NCI-H446 treated with DMSO at 0.1 percent for 48 hours (cell line): ENCODE measurements at regions not wholly inside any gene's neighbourhood (a gene's known extent, or its start where the extent isn't known, plus 50 kb on each side); places are given as distances from the start of the nearest gene placed in this dataset.
A peak's percentile ranks its signal among the peaks of the same experiment; 100 is the strongest.

ENCODE experiments used
- DNase-seq: peaks from one replicate; lab custom pipeline; 2025; lab: John Stamatoyannopoulos, UW

- no peak for DNase-seq
Measured at GRCh38 chr18:29157057-29157780, 980.3 kb upstream of the CDH2 start.

DNA sequence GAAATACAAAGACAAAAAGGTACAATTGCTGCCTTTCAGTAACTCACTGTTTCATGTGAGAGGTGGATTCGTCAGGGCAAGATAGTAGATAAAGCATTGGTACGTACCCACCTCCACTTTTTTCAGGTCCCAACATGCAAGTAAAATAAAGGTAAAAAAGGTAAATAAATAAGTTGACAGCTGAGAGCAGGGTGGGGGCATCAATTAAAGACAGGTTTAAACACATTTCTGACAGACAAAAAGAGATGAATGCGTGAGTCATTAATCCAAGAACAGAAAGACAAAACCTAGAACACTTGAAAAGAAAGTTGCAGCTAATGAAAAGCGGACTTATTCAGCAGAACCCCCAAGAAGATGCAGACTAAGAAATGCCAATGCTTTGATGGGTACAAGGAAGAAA is 979.6 kb upstream of the CDH2 start:
- no peak for DNase-seq

DNA sequence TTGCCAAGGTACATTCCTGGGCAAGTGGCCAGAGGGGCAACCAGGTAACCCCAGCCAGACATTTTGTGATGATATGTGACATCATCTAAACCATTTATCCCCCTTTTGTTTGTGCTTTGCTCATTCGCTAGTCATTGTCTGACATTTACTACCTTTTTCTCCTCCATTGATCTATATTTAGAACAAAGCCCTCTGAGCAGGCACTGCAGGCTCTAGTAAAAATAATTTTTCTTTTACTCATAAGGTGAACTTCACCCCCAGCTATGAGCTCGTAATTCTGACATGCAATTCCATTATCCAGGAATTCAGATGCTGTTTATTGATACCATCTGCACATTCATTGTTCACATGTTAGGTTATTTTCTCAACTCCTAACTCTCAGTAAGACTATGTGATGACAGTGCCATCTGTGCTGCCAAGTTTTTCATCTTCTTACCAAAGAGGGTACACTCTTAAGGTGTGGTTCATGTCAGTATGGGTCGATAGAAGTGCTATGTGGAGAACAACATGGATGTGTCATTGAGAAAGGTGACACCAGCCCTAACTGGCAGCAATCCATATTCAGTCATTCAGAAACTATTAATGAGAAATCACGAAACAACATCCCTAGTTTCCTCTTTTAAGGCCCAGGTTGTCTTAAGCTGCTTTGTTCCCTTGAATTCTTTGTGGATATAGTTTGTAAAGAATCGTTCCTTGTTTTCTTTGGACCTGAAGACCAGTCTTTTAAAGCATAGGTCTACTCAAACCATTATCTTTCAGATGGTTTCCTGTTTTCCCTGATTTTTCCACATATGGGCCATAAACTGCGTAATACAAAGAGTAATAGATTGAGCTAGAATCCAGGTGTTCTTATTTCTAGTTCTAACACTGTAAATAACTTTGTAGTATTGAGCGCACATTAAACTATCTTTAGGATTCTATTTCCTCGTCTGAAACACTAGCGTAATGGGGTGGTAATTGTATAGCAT is 978.1 kb upstream of the CDH2 start:
- no peak for DNase-seq

GRCh38 chr18:29154196-29154757 is 977.3 kb upstream of the CDH2 start:
- no peak for DNase-seq

GRCh38 chr18:29153091-29153490 is 976.2 kb upstream of the CDH2 start:
- no peak for DNase-seq

DNA sequence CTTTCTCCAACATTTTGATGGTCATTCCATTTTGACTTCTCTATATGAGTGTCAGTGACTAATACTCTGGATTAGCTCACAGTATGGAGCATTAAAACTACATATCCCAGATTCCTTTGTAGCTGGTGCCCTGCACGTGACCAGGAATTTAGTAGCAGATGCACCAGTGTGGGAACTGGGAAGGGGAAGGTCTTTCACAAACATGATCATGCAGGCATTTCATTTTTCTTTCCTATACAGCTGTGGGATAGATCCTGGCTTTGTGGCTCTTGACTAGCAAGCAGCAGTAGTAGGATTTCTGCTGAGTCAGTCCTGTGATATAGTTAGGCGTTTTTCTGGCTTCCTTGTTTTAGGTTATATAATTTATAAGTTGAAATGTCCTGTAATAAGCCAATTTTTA is 971.0 kb upstream of the CDH2 start:
- DNase-seq, result peak; percentile 0

DNA sequence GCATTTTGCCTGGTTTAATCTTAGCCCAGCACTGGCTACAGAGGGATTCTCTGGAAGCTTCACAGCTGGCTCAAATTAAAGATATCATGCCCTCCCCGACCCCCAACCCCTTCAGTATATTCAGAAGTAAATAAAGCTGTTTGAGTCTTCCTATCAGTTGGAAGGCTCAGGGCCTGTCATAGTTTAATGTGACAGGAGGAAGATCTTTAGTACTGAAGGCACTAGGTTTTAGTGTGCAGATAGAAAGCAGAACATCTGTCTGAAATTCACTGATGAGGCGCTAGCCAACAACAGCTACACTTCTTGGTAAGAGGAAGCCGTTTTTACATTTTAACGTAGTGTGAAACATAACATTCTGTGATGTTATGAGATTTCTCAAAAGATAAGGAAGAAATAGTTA is 969.1 kb upstream of the CDH2 start:
- DNase-seq, result no peak

GRCh38 chr18:29140590-29140989 is 963.7 kb upstream of the CDH2 start:
- DNase-seq, result no peak

DNA sequence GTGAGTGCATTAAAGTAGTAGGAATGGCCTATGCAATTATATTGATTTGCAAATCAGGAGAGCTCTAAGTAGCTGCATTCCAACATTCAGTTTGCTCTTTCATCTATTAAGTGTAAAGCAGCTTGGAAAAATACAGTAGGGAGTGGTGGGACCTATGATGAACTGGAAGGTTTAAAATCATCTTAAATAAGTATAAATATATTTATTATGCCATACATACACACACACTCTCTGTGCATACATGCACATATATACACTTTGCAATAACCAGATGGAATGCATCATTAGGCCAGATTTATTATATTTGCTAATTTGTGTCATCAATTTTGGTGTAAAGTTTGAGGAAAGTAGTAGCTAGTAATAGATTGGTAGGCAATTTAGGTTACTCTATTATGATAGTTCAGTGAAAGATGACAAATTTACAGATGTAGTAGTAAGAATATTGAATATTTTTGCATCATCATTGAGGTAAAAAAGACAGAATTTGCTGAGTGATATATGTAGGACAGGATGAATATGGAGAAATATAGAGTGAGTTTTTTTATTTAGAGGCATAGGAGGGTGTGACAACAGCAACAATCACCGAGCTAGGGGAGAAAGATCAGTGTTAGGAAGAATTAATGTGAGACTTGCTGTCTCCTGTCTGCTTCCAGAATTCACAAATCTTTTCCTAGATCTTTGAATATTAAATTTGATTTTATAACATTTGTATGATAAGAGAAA is 961.0 kb upstream of the CDH2 start:
- DNase-seq, result no peak

GRCh38 chr18:29123706-29124530 is 947.0 kb upstream of the CDH2 start:
- no peak for DNase-seq

DNA sequence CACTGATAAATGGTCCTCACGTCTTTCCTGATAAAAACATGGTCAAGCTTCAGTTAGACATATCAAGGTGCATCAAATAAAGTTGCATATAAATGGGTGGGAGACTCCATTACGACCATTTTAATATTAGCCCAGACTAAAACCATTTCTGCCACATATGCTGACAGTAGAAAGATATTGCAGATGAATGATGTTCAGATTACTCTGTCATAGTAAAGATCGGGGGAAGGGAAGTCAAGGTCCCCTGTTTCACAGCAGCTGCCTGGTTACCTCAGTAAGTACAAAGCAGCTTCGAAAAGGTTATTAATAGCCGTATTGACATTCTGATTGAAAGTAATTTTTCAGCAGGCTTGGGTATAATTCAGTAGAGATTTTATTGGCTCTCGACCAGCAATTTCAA is 927.7 kb upstream of the CDH2 start:
- no peak for DNase-seq

GRCh38 chr18:29104227-29104626 is 927.3 kb upstream of the CDH2 start:
- no peak for DNase-seq

DNA sequence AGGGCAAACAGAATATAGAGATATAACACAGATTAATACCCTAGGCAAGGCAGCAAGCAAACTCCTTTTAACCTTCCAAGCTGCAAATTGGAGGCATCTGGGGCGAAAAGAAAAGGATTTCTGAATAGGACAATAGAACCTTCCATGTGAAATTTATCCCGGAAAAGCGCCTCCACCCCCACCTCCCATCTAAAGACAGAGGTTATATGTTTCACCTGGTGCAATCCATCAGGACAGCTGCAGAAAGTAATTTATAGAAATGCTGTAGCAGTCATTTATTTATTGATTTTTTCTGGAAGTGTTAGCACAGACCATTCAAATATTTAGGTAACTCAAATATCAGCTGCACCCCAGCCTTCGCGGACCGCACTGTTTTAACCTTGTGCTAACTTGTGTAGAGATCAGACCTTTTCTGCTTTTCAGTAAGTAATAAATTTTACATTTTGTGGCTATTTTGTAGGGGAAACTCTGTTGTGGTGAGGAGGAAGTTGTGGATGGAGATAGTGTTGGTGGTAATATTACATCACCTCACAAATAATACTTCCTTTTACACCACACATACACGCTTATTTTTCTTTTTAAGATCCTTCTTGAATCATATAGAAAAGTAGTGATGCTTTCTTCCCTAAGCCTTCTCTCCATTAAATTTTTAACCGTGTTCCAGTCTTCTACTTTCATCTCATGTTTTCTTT is 919.3 kb upstream of the CDH2 start:
- no peak for DNase-seq

DNA sequence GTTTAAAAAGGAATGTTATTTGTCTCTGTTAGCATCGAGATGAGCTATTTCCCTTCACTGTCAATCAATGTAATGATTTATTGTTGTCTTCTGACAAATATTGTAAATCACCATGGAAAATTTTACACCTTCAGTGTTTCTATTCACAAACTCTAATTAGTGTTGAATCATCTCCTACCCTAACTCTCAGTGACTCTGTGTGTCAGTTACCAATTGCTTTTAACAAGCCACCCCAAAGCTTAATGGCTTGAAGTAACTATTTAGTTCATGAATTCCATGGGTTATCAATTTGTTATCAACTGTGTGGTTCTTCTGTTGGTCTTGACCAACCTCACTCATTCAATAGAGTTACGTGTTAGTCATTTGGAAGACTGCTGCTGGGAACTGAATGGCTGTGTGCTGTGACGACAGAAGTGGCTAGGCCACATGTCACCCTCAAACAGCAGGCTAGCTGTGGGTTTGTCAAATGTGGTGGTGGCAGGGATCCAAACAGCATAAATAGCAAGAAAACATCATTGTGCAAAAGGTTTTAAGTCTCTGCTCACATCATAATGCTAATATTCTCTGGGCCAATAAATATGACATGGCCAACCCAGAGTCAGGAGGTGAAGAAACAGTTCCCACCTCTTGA is 910.8 kb upstream of the CDH2 start:
- no peak for DNase-seq

DNA sequence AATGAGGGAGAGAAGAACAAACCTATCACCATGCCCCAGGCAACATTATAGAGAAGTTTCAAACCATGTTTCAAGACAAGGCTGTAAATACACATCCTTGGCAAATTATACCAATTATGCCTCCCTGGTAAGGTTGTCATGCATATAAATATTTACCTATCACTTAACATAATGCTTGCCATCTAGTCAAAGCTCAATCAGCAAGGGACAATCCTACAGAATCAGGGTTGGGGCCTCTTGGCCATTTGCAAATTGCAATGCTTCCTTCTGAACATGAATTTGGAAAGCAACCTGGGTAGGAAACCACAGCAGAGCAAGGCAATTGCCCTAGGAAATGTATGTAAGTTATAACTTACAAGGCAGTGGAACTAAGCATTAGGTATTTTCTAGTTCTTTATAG is 907.2 kb upstream of the CDH2 start:
- no peak for DNase-seq

GRCh38 chr18:29083545-29083944 is 906.6 kb upstream of the CDH2 start:
- no peak for DNase-seq

- DNase-seq, result no peak
Measured at GRCh38 chr18:29080946-29081345, 904.0 kb upstream of the CDH2 start.

DNA sequence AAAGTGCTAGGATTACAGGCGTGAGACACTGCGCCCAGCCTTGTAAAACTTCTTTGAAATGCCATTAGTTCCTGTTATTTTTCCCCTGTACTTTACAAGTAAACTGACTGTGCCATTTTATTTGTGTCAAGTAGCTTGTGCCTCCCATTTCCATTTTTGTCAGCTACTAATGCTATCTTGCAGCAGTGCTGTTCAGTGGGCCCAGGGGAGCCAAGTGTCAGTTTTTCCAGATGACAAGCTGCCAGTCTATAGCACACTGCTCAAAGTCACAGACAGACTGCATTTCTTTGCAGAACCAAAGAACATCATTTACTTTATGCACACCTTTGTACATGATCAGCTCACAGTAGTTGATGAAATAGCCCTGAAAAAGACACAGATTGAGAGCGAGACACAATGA is 901.3 kb upstream of the CDH2 start:
- DNase-seq, result no peak

GRCh38 chr18:29077344-29077743 is 900.4 kb upstream of the CDH2 start:
- no peak for DNase-seq

GRCh38 chr18:29076645-29077044 is 899.7 kb upstream of the CDH2 start:
- no peak for DNase-seq
